Activated CD4-positive, alpha-beta T cell treated with anti-CD3 and anti-CD28 coated beads, Interleukin-2, amount 10 ng/mL, durations not matched to agents 24 days and 14 days (primary cell): ENCODE measurements at regions not wholly inside any gene's neighbourhood (a gene's known extent, or its start where the extent isn't known, plus 50 kb on each side); places are given as distances from the start of the nearest gene placed in this dataset.
"Not testable (repeated sequence)": the region's sequence is repeated elsewhere in the genome, so short reads cannot be mapped to it uniquely, and the experiment has no call there.

Experiments
- DNase-seq: peaks from one replicate; pipeline ENCODE4 v3.0.0; 2022
- H3K27ac Mint-ChIP-seq: one replicate; pipeline ENCODE4 v1.8.0; 2022; ENCODE audit warnings: mild to moderate bottlenecking, mixed read lengths
- H3K27me3 Mint-ChIP-seq: one replicate; pipeline ENCODE4 v1.8.0; 2022; ENCODE audit warnings: mixed read lengths
- H3K36me3 Mint-ChIP-seq: one replicate; pipeline ENCODE4 v1.8.0; 2022; ENCODE audit warnings: low read depth, mild to moderate bottlenecking, mixed read lengths
- H3K4me1 Mint-ChIP-seq: one replicate; pipeline ENCODE4 v1.8.0; 2021; ENCODE audit warnings: mixed read lengths
- H3K4me3 Mint-ChIP-seq: one replicate; pipeline ENCODE4 v1.8.0; 2022; ENCODE audit warnings: mild to moderate bottlenecking, moderate library complexity, mixed read lengths
- H3K9me3 Mint-ChIP-seq: one replicate; pipeline ENCODE4 v1.8.0; 2021; ENCODE audit warnings: mixed read lengths
- intact Hi-C: fragments of 100-400 bp; cut with micrococcal nuclease; formaldehyde crosslinking; loops from one replicate; pipeline ENCODE4 v1.15.1; 2023

DNA sequence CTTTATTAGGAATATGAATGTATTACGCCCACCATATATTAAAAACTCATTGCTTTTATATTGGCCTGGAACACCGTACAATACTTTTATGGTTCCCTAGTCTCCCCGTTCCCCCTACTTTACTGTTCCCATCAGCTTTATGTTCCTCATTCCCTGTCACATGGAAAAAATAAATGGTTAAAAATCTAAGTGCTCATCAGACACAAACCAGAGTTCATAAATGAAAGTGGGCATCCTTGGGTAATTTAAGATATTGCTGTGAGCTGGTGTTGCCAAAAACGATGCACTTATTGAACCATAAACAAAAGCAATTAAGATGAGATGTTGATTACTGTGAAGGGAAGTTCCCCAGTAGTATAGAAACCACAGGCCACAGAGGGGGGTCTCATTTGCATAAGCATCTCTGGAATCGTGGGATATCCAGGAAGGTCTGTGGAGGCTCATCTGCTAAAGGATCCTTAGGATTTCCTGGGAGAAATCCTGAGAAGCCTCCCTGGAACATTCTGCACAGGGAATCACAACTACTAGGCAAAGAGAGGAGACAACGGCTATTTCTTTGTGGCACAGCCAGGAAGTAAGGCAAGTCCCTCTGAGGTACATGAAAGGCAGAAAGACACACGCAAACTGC is 591.4 kb upstream of the CDH11 start:
- H3K4me3 Mint-ChIP-seq, result no peak overlapping the region
- no peaks in the 10 kb centered on the region for H3K9me3 Mint-ChIP-seq
- no peak for DNase-seq
- H3K27ac Mint-ChIP-seq, result no peak overlapping the region
- intact Hi-C loops, result no loop called here
- no peaks in the 10 kb centered on the region for H3K36me3 Mint-ChIP-seq
- H3K4me1 Mint-ChIP-seq, result no peaks in the 10 kb centered on the region
- H3K27me3 Mint-ChIP-seq, result no peaks in the 10 kb centered on the region

DNA sequence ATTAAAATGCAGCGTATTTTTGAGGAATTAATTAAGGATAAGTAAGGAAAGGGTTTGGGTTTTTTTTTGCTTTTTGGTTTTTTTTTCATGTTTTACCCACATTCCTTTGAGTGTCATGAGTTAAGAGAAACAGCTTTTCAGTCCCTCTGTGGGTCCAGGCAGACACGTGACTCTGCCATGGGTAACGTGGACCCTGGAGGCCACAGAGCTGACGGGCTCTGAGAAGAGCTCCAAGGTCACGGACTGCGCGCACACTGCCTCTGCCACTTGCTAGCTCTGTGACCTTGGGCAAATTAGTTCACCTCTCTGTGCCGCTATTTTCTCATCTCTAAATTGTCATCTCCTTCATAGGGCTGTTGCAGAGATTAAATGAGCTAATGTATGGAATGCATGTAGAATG is 588.2 kb upstream of the CDH11 start:
- Mint-ChIP-seq H3K27ac (no peak overlapping the region), H3K4me1 (no peaks in the 10 kb centered on the region), H3K9me3 (peaks cover 3% of the 10 kb centered on the region), H3K36me3 (no peaks in the 10 kb centered on the region), H3K4me3 (no peak overlapping the region), H3K27me3 (no peaks in the 10 kb centered on the region)
- intact Hi-C loops, result no loop called here
- DNase-seq, result no peak

DNA sequence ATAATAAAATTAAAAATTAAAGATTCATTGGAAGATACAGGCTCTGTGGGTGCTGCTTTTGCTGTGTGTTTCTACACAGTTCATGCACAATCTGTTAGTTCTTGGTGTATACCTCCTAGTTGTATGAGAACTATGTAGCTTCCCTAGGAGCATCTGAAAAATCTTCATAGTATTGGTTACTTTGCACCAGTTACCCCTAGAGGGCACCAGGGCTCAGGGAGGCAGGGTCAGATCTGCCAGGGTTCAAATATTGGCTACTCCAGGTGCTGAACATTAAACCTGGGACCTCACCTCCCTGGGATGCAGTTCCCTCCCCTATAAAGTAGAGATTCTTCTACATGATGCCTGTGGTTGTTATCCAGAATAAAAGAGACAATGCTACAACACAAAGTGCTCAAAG is 583.0 kb upstream of the CDH11 start:
- Mint-ChIP-seq H3K36me3 (no peaks in the 10 kb centered on the region), H3K4me1 (no peaks in the 10 kb centered on the region), H3K27ac (no peak overlapping the region), H3K27me3 (no peaks in the 10 kb centered on the region), H3K9me3 (peaks cover 3% of the 10 kb centered on the region), H3K4me3 (no peak overlapping the region)
- intact Hi-C loops, result no loop called here
- no peak for DNase-seq

DNA sequence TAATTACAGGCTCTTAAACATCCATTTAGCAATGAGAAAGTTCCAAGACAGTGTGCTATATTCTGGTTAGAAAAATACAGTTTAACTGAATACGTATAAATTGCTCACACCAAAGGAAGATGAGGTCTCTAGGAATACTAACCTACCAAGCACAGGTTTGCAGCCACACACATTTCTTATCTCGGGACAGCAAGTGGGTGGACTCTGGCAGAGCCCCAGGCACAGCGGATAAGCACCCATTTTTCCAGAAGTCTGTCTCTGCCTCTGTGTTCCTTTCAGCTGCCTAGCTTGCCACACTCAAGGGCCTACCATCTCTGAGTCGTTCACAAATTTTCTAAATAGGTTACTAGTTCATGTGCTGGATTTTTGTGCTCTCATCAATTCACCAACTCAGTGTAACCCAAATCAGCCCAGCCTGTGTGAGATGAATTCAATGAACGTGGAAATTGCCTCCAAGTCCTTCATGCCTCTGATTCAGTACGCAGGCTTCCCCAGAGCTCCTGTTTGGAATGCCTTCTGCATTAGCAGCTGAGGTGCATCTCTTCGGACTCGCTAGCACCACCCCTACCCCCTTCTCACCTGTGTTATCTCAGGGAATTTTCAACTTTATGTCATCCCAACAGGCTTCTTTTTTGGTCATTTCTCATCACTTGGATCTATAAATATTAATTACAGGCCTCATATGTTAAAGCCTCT is 581.0 kb upstream of the CDH11 start:
- Mint-ChIP-seq H3K4me1 (no peaks in the 10 kb centered on the region), H3K9me3 (peaks cover 3% of the 10 kb centered on the region), H3K27ac (no peak overlapping the region), H3K4me3 (no peak overlapping the region), H3K36me3 (no peaks in the 10 kb centered on the region), H3K27me3 (no peaks in the 10 kb centered on the region)
- no peak for DNase-seq
- intact Hi-C loops, result no loop called here

DNA sequence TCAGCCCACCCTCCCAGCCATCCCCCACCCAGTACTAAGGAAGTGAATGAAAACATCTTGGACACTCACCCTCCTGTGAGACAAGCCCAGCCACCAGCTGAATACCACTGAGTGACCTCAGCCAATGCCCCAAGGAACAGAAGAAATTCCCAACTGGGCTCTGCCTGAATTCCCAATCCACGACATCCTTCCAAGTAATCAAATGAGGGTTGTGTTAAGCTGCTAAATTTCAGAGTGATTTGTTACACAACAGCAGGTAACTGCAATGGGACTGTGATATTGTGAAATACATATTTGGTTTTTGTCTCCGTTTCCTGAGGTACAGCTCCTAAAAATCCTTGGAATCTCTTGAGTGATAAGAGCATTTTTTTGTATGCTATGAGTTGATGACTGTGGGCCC is 578.7 kb upstream of the CDH11 start:
- Mint-ChIP-seq H3K36me3 (no peaks in the 10 kb centered on the region), H3K27me3 (no peaks in the 10 kb centered on the region), H3K27ac (no peak overlapping the region), H3K4me1 (no peaks in the 10 kb centered on the region), H3K4me3 (no peak overlapping the region), H3K9me3 (peaks cover 7% of the 10 kb centered on the region)
- intact Hi-C loops, result no loop called here
- DNase-seq, result no peak

- peaks cover 7% of the 10 kb centered on the region for H3K9me3 Mint-ChIP-seq
- no peak for DNase-seq
- intact Hi-C loops, result no loop called here
- H3K4me3 Mint-ChIP-seq, result no peak overlapping the region
- no peak overlapping the region for H3K27ac Mint-ChIP-seq
- H3K4me1 Mint-ChIP-seq, result no peaks in the 10 kb centered on the region
- H3K36me3 Mint-ChIP-seq, result no peaks in the 10 kb centered on the region
- H3K27me3 Mint-ChIP-seq, result no peaks in the 10 kb centered on the region
Observed at GRCh38 chr16:65698791-65699321, 577.0 kb upstream of the CDH11 start.

GRCh38 chr16:65697521-65697920 is 575.7 kb upstream of the CDH11 start:
- Mint-ChIP-seq H3K4me3 (no peak overlapping the region), H3K4me1 (no peaks in the 10 kb centered on the region), H3K27me3 (no peaks in the 10 kb centered on the region), H3K9me3 (peaks cover 7% of the 10 kb centered on the region), H3K36me3 (no peaks in the 10 kb centered on the region), H3K27ac (no peak overlapping the region)
- intact Hi-C loops, result no loop called here
- no peak for DNase-seq

DNA sequence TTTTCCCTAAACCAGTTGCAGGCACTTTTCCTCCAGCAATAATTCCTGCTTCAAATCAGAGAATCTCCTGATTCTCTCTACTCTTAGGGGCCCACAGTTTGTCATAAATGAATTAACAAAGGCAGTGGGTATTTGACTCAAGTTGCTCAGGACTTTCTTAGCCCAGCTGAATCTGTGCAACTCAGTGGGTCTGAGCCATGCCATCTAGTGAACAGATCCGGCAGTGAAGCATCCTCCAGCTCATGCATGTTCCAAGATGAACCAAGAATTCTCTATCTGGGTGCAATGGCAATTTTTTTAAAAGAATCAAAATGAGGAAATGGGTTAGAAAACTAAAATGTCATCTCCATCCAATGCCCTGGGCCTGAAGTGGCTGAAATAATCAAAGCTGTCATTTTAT is 575.2 kb upstream of the CDH11 start:
- Mint-ChIP-seq H3K4me1 (no peaks in the 10 kb centered on the region), H3K36me3 (no peaks in the 10 kb centered on the region), H3K9me3 (peaks cover 7% of the 10 kb centered on the region), H3K4me3 (no peak overlapping the region), H3K27ac (no peak overlapping the region), H3K27me3 (no peaks in the 10 kb centered on the region)
- intact Hi-C loops, result no loop called here
- DNase-seq, result no peak

GRCh38 chr16:65691846-65692245 is 570.0 kb upstream of the CDH11 start:
- H3K27ac Mint-ChIP-seq, H3K9me3 Mint-ChIP-seq, H3K4me3 Mint-ChIP-seq, H3K36me3 Mint-ChIP-seq, DNase-seq, intact Hi-C loops, H3K4me1 Mint-ChIP-seq, H3K27me3 Mint-ChIP-seq: not testable (repeated sequence)

DNA sequence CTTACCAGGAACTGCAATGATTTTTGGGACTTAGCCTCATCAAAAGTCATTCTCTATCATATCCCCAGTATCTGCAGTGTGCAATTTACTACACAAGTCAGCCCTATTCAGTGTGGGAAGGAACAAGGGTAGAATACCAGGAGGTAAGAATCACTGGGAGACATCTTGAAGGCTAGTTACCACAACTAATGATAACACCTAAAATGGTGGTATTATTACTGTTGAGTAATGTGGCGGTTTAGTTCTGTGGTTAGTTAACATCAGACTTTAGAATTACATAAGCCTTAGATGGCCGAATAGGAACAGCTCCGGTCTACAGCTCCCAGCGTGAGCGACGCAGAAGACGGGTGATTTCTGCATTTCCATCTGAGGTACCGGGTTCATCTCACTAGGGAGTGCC is 567.9 kb upstream of the CDH11 start:
- H3K9me3 Mint-ChIP-seq, result peaks cover 4% of the 10 kb centered on the region
- H3K4me3 Mint-ChIP-seq, result no peak overlapping the region
- H3K36me3 Mint-ChIP-seq, result no peaks in the 10 kb centered on the region
- no peak overlapping the region for H3K27ac Mint-ChIP-seq
- no peak for DNase-seq
- H3K27me3 Mint-ChIP-seq, result no peaks in the 10 kb centered on the region
- intact Hi-C loops, result no loop called here
- H3K4me1 Mint-ChIP-seq, result no peaks in the 10 kb centered on the region

DNA sequence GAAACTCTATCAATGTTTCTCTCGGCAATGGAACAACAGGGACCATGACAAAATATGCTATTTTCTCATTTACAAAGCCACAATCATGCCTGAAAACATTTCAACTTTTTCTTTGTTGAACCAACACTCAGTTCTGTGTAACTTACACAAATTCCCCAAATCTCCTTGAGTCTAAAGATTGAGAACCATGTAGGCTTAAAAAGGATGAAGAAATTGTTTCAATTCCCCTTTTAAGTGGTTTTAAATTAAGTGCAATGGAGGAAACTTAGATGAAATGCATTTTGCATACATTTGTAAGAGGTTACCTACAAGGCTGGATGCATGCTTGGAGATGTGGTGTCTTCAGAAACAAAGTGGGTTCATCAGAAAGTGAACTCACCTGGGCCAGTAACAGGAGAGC is 566.4 kb upstream of the CDH11 start:
- H3K27me3 Mint-ChIP-seq, result no peaks in the 10 kb centered on the region
- peaks cover 5% of the 10 kb centered on the region for H3K9me3 Mint-ChIP-seq
- H3K4me1 Mint-ChIP-seq, result no peaks in the 10 kb centered on the region
- no peaks in the 10 kb centered on the region for H3K36me3 Mint-ChIP-seq
- no peak overlapping the region for H3K27ac Mint-ChIP-seq
- intact Hi-C loops, result no loop called here
- H3K4me3 Mint-ChIP-seq, result no peak overlapping the region
- DNase-seq, result no peak

GRCh38 chr16:65684230-65684629 is 562.4 kb upstream of the CDH11 start:
- Mint-ChIP-seq H3K36me3 (no peaks in the 10 kb centered on the region), H3K27ac (no peak overlapping the region), H3K27me3 (no peaks in the 10 kb centered on the region), H3K4me3 (no peak overlapping the region), H3K9me3 (peaks cover 14% of the 10 kb centered on the region), H3K4me1 (no peaks in the 10 kb centered on the region)
- no peak for DNase-seq
- intact Hi-C loops, result no loop called here

DNA sequence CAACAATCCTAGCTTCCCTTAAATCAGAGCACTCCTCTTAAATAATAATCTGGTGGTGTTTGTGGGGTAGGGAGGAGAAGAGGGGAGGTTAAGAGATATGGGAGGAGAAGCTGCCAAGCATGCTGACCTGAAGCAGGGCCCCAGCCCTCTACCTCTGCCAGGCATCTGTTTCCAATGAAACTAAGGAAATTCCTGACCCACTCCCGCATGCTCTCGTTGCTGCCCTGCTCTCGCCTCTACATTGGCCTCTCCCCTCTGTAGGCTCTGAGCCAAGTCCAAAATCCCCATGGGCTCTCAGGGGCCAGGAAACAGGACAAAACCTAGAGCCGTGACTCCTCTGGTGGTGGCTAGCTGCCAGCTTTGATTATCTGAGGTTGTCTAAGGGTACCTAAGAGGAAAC is 559.5 kb upstream of the CDH11 start:
- Mint-ChIP-seq H3K9me3 (peaks cover 18% of the 10 kb centered on the region), H3K4me1 (no peaks in the 10 kb centered on the region), H3K36me3 (no peaks in the 10 kb centered on the region), H3K4me3 (no peak overlapping the region), H3K27ac (no peak overlapping the region), H3K27me3 (no peaks in the 10 kb centered on the region)
- intact Hi-C loops, result no loop called here
- no peak for DNase-seq

DNA sequence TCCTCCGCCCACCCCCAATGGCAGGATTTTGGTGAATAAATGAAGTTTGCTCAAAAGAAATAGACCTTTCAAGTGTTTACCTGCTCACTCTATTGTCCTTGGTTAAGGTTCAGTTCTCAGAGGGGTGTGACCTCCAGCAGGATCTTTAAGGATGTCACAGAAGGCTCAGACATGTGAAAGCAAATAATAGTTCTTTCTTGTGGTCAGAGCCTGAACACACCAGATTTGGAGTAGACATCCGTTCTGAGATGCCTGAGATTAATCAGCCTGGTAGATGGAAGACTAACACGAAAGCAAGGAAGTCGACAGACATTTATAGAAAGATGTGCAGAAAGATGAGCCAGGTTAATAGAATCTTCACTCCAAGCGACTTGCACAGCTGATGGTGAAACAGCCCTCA is 557.9 kb upstream of the CDH11 start:
- Mint-ChIP-seq H3K4me1 (no peaks in the 10 kb centered on the region), H3K9me3 (peaks cover 14% of the 10 kb centered on the region), H3K27me3 (no peaks in the 10 kb centered on the region), H3K4me3 (no peak overlapping the region), H3K36me3 (no peaks in the 10 kb centered on the region), H3K27ac (no peak overlapping the region)
- intact Hi-C loops, result no loop called here
- DNase-seq, result no peak

DNA sequence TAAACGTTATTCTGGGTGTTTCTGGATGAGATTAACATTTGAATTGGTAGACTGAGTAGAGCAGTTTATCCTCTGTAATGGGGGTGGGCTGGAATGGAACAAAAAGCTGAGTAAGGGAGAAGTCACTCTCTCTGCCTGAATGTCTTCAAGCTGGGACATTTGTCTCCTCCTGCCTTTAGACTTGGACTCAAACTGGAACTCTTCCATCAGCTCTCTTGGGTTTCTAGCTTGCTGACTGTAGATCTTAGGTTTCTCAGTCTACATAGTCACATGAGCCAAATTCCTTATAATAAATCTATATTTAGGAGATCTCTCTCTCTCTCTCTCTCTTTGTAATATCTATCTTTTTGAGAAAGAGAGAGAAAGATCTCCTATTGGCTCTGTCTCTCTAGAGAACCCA is 553.3 kb upstream of the CDH11 start:
- Mint-ChIP-seq H3K27me3 (no peaks in the 10 kb centered on the region), H3K4me3 (no peak overlapping the region), H3K4me1 (no peaks in the 10 kb centered on the region), H3K9me3 (peaks cover 10% of the 10 kb centered on the region), H3K27ac (no peak overlapping the region), H3K36me3 (no peaks in the 10 kb centered on the region)
- DNase-seq, result no peak
- intact Hi-C loops, result no loop called here
